ENCODE measurements at regions not wholly inside any gene's neighbourhood (a gene's known extent, or its start where the extent isn't known, plus 50 kb on each side); places are given as distances from the start of the nearest gene placed in this dataset.
A peak's percentile ranks its signal among the peaks of the same experiment; 100 is the strongest.

DNA sequence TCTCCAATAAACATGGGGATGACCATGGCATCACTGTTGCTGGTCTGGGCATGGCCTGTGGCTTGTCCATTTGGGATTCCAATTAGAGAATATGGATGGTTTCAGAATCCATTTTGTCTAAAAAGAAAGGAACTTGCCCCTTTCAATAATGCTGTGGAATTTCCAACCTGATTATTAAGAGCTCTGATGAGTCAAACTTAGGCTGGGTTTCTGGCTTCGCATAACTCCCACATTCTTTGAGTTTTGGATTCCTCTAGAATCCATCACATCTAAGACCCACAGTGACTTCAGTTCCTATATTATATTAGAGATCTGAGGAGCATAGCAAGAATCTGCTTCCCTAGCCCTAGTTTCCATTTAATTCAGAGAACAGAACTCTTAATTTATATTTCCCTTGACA is 531.5 kb downstream of the TNS1 start:
- Mint-ChIP-seq H3K4me1 (no peaks in the 10 kb centered on the region), H3K9me3 (peaks cover 0 to 2% (median 0%) of the 10 kb centered on the region in 7 donors), H3K27me3 (peaks cover 0 to 5% (median 0%) of the 10 kb centered on the region in 3 donors), H3K36me3 (peaks cover 7 to 11% of the 10 kb centered on the region in 2 donors), H3K4me3 (no peak overlapping the region), H3K27ac (no peak overlapping the region)
- no peak for ATAC-seq (ENCODE audit: low read depth in 2 of 2)
- no peak for DNase-seq

DNA sequence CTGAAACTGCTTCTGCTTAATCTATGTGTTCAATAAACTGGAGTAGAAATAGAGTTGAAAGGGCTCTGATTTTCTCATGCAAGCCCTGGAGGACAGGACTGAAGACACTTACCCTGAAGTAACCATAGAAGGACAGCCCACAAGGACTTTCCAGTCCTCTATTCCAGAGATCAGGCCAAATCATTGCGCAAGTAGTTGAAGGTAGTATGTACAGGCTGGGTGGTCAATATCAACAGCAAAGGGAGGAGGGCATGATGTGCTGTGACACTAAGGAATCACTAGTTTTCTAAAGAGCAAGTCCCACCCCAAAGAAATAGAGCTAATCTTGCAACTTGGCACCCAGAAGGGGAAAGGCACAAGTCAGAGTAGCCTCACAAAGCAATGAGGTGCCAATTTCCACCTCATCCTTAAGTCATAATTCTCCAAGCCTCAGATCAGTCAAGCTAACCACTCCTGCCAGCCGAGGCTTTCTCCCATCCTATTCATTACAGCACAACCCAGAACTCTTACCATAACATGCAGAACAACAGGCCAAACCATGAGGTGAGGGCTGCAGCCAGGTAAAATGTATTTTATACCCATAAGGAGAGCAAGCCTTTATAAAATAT is 533.5 kb downstream of the TNS1 start:
- Mint-ChIP-seq H3K27me3 (peaks cover 0 to 11% (median 0%) of the 10 kb centered on the region in 3 donors), H3K4me1 (peaks cover 0 to 2% (median 0%) of the 10 kb centered on the region in 3 donors), H3K36me3 (peaks cover 7 to 24% of the 10 kb centered on the region in 2 donors), H3K9me3 (peaks cover 0 to 2% (median 0%) of the 10 kb centered on the region in 7 donors), H3K4me3 (peak overlapping the region in 1 of 8 donors; percentile 45), H3K27ac (no peak overlapping the region)
- ATAC-seq (ENCODE audit: low read depth in 2 of 2) (no peak), DNase-seq (no peak)

GRCh38 chr2:217468042-217468830 is 534.6 kb downstream of the TNS1 start:
- peaks cover 0 to 2% (median 0%) of the 10 kb centered on the region in 7 donors for H3K9me3 Mint-ChIP-seq
- H3K4me3 Mint-ChIP-seq = no peak overlapping the region
- H3K27ac Mint-ChIP-seq = no peak overlapping the region
- peaks cover 0 to 5% (median 0%) of the 10 kb centered on the region in 3 donors for H3K4me1 Mint-ChIP-seq
- H3K27me3 Mint-ChIP-seq = peaks cover 0 to 11% (median 0%) of the 10 kb centered on the region in 3 donors
- ATAC-seq (ENCODE audit: low read depth in 2 of 2) (no peak), DNase-seq (no peak)
- H3K36me3 Mint-ChIP-seq = peaks cover 7 to 24% of the 10 kb centered on the region in 2 donors

DNA sequence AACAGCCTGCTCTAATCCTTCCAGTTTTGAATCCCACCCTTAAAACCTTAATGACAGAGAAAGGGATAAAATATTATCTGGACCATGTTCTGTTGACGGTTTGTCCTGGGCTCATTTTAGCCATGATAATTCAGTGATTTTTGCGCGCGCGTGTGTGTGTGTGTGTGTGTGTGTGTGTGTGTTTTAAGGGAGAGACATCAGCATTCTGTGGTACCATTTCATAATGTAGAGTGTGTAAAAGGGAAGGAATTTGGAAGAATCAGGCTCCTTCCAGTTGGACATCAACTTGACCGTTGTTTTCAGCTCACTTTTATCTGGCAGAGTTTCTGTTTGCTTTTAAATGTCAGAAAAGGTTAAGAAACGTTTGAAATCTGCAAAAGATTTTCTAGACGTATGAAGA is 535.5 kb downstream of the TNS1 start:
- Mint-ChIP-seq H3K27ac (no peak overlapping the region), H3K27me3 (peaks cover 0 to 11% (median 0%) of the 10 kb centered on the region in 3 donors), H3K4me1 (peaks cover 0 to 5% (median 0%) of the 10 kb centered on the region in 3 donors), H3K4me3 (no peak overlapping the region), H3K36me3 (peaks cover 0 to 24% of the 10 kb centered on the region in 2 donors), H3K9me3 (peaks cover 0 to 2% (median 0%) of the 10 kb centered on the region in 7 donors)
- ATAC-seq (ENCODE audit: low read depth in 2 of 2) (no peak), DNase-seq (no peak)

DNA sequence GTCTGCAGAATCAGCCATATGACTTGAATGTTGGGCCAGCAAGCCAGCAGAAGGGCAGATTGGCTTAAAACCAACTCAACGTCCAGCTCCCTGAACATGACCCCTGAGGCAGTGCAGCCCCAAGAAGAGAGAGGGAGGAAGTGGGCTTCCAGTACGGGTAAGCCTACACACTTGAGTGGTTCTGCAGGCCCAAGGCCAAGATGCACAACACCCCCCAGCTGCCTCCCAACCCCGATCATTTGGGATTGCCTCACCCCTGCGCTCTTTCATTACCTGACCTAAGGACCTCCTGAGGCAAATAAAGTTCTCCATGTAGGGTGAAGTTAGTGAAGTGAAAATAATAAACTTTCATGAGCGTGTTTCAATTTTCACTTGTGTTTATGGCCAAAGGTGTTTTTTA is 536.0 kb downstream of the TNS1 start:
- Mint-ChIP-seq H3K36me3 (peaks cover 0 to 21% of the 10 kb centered on the region in 2 donors), H3K4me3 (no peak overlapping the region), H3K4me1 (peaks cover 0 to 5% (median 0%) of the 10 kb centered on the region in 3 donors), H3K27ac (no peak overlapping the region), H3K27me3 (peaks cover 0 to 7% (median 0%) of the 10 kb centered on the region in 3 donors), H3K9me3 (peaks cover 0 to 2% (median 0%) of the 10 kb centered on the region in 7 donors)
- ATAC-seq (ENCODE audit: low read depth in 2 of 2) = no peak
- no peak for DNase-seq

GRCh38 chr2:217466104-217466503 is 536.7 kb downstream of the TNS1 start:
- no peak for DNase-seq
- Mint-ChIP-seq H3K9me3 (peaks cover 0 to 2% (median 0%) of the 10 kb centered on the region in 7 donors), H3K27ac (no peak overlapping the region), H3K4me1 (peaks cover 0 to 5% (median 0%) of the 10 kb centered on the region in 3 donors), H3K27me3 (peaks cover 0 to 6% (median 0%) of the 10 kb centered on the region in 3 donors), H3K36me3 (peaks cover 0 to 21% of the 10 kb centered on the region in 2 donors), H3K4me3 (no peak overlapping the region)
- no peak for ATAC-seq (ENCODE audit: low read depth in 2 of 2)

- H3K9me3 Mint-ChIP-seq = peaks cover 0 to 2% (median 0%) of the 10 kb centered on the region in 7 donors
These were observed 537.7 kb downstream of the TNS1 start for GRCh38 chr2:217465100-217465499.

GRCh38 chr2:217463402-217464075 is 539.3 kb downstream of the TNS1 start:
- DNase-seq (no peak), ATAC-seq (ENCODE audit: low read depth in 2 of 2) (no peak)
- peaks cover 0 to 5% (median 0%) of the 10 kb centered on the region in 3 donors for H3K4me1 Mint-ChIP-seq
- H3K4me3 Mint-ChIP-seq = no peak overlapping the region
- peaks cover 0 to 6% (median 0%) of the 10 kb centered on the region in 3 donors for H3K27me3 Mint-ChIP-seq
- H3K36me3 Mint-ChIP-seq = peaks cover 0 to 21% of the 10 kb centered on the region in 2 donors
- H3K9me3 Mint-ChIP-seq = peaks cover 0 to under 1% (median 0%) of the 10 kb centered on the region in 7 donors
- H3K27ac Mint-ChIP-seq = peak overlapping the region in 2 of 6 donors; percentile 7 to 15

More at GRCh38 chr2:217465100-217465499, 537.7 kb downstream of the TNS1 start:
- DNase-seq (no peak), ATAC-seq (ENCODE audit: low read depth in 2 of 2) (no peak)
- Mint-ChIP-seq H3K4me3 (no peak overlapping the region), H3K4me1 (peaks cover 0 to 5% (median 0%) of the 10 kb centered on the region in 3 donors), H3K36me3 (peaks cover 0 to 21% of the 10 kb centered on the region in 2 donors), H3K27ac (peak overlapping the region in 1 of 6 donors; percentile 12), H3K27me3 (peaks cover 0 to 6% (median 0%) of the 10 kb centered on the region in 3 donors)

GRCh38 chr2:217462121-217462520 is 540.7 kb downstream of the TNS1 start:
- Mint-ChIP-seq H3K4me3 (no peak overlapping the region), H3K27ac (no peak overlapping the region), H3K36me3 (peaks cover 0 to 20% of the 10 kb centered on the region in 2 donors), H3K9me3 (peaks cover 0 to 6% (median 1%) of the 10 kb centered on the region in 7 donors), H3K4me1 (peaks cover 0 to 5% (median 0%) of the 10 kb centered on the region in 3 donors), H3K27me3 (peaks cover 0 to 6% (median 0%) of the 10 kb centered on the region in 3 donors)
- ATAC-seq (ENCODE audit: low read depth in 2 of 2) (no peak), DNase-seq (no peak)

GRCh38 chr2:217461674-217462073 is 541.1 kb downstream of the TNS1 start:
- Mint-ChIP-seq H3K36me3 (peaks cover 0 to 17% of the 10 kb centered on the region in 2 donors), H3K9me3 (peaks cover 0 to 6% (median 1%) of the 10 kb centered on the region in 7 donors), H3K4me1 (peaks cover 0 to 5% (median 0%) of the 10 kb centered on the region in 3 donors), H3K27ac (no peak overlapping the region), H3K27me3 (peaks cover 0 to 6% (median 0%) of the 10 kb centered on the region in 3 donors), H3K4me3 (no peak overlapping the region)
- ATAC-seq (ENCODE audit: low read depth in 2 of 2) = no peak
- no peak for DNase-seq

DNA sequence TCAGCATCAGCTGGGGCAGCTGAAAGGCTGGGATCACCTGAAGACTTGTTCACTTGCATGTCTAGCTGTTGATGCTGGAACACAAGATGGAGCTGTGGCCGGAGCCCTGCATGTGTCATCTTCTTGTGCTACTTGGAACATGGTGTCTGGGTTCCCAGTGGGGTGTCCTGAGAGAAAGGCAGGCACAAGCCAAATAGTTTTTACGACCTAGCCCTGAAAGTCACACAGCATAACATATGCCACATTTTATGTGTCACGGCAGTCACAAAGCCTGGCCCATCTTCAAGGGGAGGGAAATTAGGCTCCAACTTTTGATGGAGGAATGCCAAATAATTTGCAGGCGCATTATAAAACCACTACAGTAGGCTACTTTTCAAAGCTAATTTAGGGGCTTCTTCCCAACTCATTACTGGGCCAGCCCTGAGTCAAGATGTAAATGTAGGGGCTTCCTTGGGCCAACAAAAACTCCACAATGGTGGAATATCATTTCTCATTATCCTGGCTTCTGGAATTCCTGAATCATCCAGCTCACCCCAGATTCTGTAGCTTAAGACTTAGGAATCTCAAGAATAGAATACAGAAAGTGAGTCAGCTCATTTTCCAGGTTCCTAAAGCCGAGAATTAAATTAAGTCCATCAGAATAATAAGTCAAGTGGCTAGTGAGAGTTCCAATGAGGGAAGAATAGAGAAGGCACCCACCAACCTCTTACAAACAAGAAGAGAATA is 543.0 kb downstream of the TNS1 start:
- ATAC-seq (ENCODE audit: low read depth in 2 of 2) = no peak
- H3K27me3 Mint-ChIP-seq = peaks cover 0 to 2% (median 0%) of the 10 kb centered on the region in 3 donors
- no peak for DNase-seq
- peaks cover 0 to 3% of the 10 kb centered on the region in 2 donors for H3K36me3 Mint-ChIP-seq
- H3K4me1 Mint-ChIP-seq = peaks cover 0 to 5% (median 0%) of the 10 kb centered on the region in 3 donors
- H3K9me3 Mint-ChIP-seq = peaks cover 0 to 6% (median 1%) of the 10 kb centered on the region in 7 donors
- no peak overlapping the region for H3K4me3 Mint-ChIP-seq
- H3K27ac Mint-ChIP-seq = no peak overlapping the region

DNA sequence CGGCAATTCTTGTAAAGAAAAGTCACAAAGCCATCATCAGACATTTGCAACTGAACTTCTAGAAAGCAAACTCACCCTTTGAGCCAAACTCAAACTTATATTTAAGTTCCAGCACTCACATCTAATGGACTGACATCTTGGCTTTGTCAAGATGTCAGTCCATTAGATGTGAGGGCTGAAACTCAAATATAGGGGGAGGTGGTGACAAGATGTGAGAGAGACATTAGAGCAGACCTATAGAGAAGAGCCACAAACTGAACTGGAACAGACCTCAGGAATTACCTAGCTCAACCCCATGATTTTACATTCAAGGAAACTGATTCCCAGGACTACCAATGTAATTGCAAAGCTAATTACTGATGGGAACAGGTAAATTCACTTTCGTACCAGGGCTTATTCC is 543.8 kb downstream of the TNS1 start:
- Mint-ChIP-seq H3K4me1 (peaks cover 0 to 3% (median 0%) of the 10 kb centered on the region in 3 donors), H3K36me3 (peaks cover 0 to 4% of the 10 kb centered on the region in 2 donors), H3K9me3 (peaks cover 0 to 7% (median 1%) of the 10 kb centered on the region in 7 donors), H3K27ac (no peak overlapping the region), H3K4me3 (no peak overlapping the region), H3K27me3 (peaks cover 0 to 5% (median 0%) of the 10 kb centered on the region in 3 donors)
- DNase-seq = no peak
- ATAC-seq (ENCODE audit: low read depth in 2 of 2) = no peak
